CD4-positive, alpha-beta T cell treated with Interleukin-1 beta for 1 hour (primary cell): ENCODE measurements at regions not wholly inside any gene's neighbourhood (a gene's known extent, or its start where the extent isn't known, plus 50 kb on each side); places are given as distances from the start of the nearest gene placed in this dataset.

Source experiments
- DNase-seq, 2 donors: peaks; one replicate each; pipeline ENCODE4 v3.0.0-alpha.2; 2020 to 2022

DNA sequence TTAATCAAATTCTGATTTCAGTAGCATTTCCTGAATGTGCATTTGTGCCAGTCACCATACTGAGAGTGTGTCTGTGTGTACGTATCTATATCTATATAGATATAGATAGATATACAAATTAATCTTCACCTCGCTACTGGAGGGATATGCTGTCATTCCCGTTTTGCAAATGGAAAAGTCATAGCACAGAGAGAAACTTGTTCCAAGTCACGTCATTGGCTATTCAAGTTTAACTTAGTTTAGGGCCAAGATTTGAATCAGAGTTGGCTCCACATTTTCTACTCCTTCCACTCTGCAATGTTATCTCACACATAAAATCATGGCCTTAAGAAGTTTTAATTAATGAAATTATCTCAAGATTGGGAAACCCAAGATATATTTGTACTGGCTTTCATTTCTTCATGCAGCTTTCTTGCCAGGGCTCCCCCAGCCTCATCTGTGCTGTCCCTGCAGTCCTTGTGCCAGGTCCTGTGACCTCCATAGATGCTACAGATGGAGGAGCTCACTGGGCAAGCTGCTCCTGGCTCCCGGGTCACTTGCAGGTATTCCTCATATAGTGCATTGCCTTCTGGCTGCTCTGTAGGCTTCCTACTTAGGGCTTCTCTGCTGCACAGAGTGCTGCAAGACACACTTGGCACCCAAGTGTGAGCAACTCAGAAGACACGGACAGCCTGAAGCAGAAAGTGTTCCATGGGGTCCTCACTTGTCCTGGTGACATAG is 245.8 kb downstream of the KCNS3 start:
- DNase-seq = no peak

DNA sequence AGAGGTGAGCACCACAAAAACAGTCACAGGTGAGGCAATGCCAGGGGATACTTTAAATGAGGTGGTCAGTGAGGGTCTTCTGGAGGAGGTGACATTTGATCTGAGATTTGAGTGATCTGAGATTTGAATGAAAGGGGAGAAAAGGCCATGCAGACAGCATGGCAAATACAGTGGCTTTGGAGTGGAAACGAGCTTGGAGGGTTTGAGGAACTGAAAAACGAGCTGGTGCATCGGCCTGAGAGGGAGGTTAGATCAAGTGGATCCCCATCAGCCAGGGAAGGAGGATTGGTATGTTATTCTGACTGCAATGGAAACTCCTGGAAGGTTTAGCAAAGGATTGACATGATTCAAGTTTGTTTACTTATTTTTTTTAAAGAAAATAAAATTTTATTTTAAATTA is 245.1 kb downstream of the KCNS3 start:
- DNase-seq = no peak

- no peak for DNase-seq
These were observed 244.7 kb downstream of the KCNS3 start for GRCh38 chr2:18123211-18123570.

- DNase-seq = no peak
These were observed 244.2 kb downstream of the KCNS3 start for GRCh38 chr2:18122544-18123210.

DNA sequence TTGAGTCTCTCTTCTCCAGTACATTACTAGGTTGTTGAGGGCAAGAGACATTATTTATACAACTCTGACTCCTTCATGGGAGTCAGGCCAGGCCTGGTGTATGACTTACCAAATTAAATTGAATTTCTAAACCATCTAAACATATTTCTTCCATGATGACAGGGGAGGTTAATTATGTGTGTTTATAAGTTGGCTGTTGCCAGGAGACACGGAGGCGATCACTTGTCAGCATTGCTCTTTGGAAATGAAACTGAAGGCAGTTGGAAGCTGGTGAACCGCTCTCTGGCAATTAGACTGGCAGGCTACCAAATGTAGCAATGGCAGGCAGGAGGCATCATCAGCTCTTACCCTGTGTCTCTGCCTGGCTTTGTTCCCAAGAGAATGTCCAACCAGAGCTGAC is 241.4 kb downstream of the KCNS3 start:
- DNase-seq = no peak

DNA sequence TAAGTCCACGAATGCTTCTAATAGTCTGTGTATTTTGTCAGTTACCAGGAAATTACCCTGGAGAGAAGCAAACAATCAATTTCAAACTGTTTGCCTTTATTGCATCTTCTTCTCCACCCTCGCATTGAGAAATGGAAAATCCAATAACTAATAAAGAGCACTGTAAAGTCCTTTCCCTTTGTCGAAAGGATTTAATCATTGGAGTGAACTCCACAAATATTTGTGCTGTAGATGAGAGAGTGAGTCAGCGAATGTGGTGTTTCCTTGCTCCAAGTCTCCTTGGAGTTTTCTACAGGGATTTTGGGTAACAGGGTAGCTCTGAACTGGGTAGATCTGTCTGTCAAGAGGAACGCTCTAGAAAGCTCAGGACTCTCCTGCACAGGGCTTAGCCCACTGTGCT is 240.2 kb downstream of the KCNS3 start:
- DNase-seq = no peak

GRCh38 chr2:18117592-18117991 is 239.1 kb downstream of the KCNS3 start:
- no peak for DNase-seq

DNA sequence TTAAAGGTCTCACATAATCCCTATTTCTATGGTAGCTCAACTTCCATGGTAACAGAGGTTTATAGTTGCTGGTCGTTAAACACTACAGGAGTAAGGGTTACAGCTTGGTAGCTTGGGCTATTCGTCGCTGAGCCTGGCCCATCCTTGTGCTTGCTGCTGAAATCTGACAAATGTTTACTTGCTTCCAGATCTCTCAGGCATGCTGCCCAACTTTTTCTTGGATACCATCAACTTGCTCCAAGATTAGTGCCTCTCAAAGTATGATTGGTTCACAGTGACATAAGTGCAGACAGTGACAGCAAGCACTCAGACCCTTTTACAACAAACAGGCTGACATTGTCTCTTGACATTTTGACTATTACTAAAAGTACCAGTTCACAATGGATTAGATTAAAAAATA is 231.8 kb downstream of the KCNS3 start:
- no peak for DNase-seq

- no peak for DNase-seq
These were observed 228.4 kb downstream of the KCNS3 start for GRCh38 chr2:18106841-18107240.

DNA sequence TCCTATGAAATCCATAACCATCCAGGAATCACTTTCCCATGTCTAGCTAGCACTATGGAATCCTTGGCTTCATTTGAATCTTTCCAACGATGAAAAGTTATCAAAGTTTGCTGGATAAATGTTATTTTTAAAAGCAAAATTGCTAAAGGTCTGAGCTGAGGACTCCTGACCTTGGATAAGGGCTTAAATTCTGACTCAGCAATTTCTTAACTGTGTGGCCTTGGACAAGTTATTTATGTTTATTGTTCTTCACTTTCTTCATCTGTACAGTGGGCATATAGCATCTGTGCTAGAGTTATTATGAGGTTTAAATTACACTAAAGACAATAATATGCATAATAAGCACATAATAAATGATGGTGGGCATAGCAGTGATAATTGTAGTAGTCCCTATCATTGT is 227.5 kb downstream of the KCNS3 start:
- DNase-seq = no peak

GRCh38 chr2:18104595-18105224 is 226.2 kb downstream of the KCNS3 start:
- DNase-seq = no peak

- DNase-seq = no peak
These were observed 218.5 kb downstream of the KCNS3 start for GRCh38 chr2:18096836-18097405.

GRCh38 chr2:18094277-18094676 is 215.8 kb downstream of the KCNS3 start:
- DNase-seq = no peak

- no peak for DNase-seq
These were observed 214.7 kb downstream of the KCNS3 start for GRCh38 chr2:18093196-18093595.

- DNase-seq = no peak
These were observed 214.3 kb downstream of the KCNS3 start for GRCh38 chr2:18092760-18093159.

- no peak for DNase-seq
These were observed 207.1 kb downstream of the KCNS3 start for GRCh38 chr2:18085593-18085992.

DNA sequence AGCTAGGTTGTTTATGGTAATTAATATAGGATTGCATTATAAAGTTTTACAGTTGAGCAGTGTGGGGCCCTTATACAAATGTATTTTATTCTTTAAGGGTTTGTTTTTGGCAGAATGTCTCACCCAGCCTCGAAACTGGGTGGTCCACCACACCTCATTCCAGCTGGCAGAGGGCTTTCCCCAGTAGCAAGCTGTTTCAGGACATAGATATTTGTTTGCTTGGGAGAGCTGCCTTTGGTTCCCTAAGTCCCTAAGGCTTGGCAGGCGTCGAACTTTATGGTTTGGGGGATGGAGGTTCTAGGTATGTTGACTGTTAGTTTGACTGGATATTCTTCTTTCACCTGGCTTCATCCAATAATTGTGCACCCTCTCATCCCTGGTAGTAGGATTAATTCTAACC is 205.9 kb downstream of the KCNS3 start:
- DNase-seq = no peak

DNA sequence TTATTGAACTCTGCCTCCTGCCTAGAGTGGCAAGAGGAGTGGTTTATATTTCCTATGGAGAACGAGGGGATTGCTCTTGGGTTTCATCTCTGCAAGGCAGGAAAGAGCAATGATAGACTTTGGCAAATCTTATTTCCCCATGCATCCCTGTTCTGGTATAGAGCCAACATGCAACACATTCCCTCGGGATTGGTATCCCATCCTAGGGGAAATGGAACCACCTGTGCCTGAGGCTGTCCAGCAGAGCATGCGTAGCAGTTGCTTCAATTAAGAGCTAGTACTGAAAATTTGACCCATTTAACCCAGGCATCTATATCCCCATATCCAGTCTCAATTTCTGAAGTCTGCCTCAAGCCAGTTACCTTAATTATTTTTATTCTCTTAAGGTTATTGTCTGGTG is 205.3 kb downstream of the KCNS3 start:
- DNase-seq = no peak

DNA sequence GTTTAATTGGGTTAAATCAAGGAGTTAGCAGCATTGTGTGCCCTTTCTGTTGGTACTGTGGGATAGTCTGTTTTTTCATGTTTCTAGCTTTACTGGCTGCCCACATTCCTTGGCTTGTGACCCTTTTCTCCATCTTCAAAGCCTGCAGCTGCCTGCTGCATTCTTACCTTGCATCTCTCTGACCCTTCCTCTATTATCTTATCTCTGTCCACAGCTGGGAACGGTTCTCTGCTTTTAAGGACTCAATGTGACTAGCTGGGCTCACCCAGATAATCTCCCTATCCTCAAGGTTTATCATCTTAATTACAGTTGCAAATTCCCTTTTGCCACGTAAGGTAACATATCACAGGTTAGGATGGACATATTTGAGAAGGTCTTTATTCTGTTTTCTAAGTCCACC is 199.7 kb downstream of the KCNS3 start:
- no peak for DNase-seq

GRCh38 chr2:18077704-18078103 is 199.2 kb downstream of the KCNS3 start:
- DNase-seq = no peak

- no peak for DNase-seq
These were observed 198.8 kb downstream of the KCNS3 start for GRCh38 chr2:18077231-18077630.

DNA sequence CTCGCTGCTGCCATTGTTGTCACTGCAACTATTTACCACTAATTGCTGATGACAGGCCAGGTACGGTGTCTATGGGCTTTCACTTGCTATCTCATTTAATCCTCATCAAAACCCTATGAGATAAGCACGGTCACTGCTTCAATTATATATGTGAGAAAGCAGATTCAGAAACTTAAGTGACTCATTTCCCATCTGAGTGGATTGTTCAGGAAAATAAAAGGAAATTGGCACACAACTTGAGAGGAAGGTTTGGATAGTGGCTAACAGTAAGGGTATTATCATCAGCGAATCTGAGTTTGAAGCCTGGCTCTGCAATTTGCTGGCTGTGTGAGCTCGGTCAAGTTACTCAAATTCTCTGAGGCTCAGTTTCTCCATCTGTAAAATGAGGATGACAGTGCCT is 196.0 kb downstream of the KCNS3 start:
- no peak for DNase-seq

DNA sequence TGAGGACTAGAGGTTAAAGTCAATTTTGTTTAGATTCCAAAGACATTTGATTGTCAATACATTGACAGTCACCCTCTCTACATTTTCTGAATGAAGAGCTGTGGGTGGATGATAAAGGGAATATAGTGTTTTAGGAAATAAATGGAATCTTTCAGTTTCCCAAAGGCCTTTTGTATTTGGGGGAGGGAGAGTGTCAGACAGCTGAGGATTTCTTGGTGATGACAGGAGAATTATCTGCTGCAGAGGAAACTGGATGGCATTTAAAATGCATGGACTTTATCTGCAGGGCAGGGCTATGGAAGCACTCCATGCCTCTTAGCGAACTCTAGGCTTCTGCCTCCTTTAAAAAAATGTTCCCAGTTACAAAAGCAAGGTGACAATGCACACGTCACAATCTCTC is 195.1 kb downstream of the KCNS3 start:
- no peak for DNase-seq
